NCI-H1092 treated with DMSO at 0.1 percent for 48 hours (cell line): ENCODE measurements at regions not wholly inside any gene's neighbourhood (a gene's known extent, or its start where the extent isn't known, plus 50 kb on each side); places are given as distances from the start of the nearest gene placed in this dataset.

Experiments
- DNase-seq: peaks from one replicate; lab custom pipeline; 2025; lab: John Stamatoyannopoulos, UW

- DNase-seq: no peak
Measured at GRCh38 chr2:173822889-173823542, 142.2 kb downstream of the SP3 start.

- no peak for DNase-seq
Measured at GRCh38 chr2:173823543-173823939, 141.6 kb downstream of the SP3 start.

GRCh38 chr2:173828189-173829142, 136.7 kb downstream of the SP3 start:
- no peak for DNase-seq

GRCh38 chr2:173829727-173830126, 135.4 kb downstream of the SP3 start:
- DNase-seq: no peak

- DNase-seq: no peak
Measured at GRCh38 chr2:173830170-173830569, 135.0 kb downstream of the SP3 start.

- DNase-seq: no peak
Measured at GRCh38 chr2:173831312-173832229, 133.6 kb downstream of the SP3 start.

- no peak for DNase-seq
Measured at GRCh38 chr2:173834141-173834540, 131.0 kb downstream of the SP3 start.

GRCh38 chr2:173835726-173836125, 129.4 kb downstream of the SP3 start:
- no peak for DNase-seq

GRCh38 chr2:173841110-173841509, 124.1 kb downstream of the SP3 start:
- DNase-seq: no peak

GRCh38 chr2:173843526-173843925, 121.6 kb downstream of the SP3 start:
- no peak for DNase-seq

GRCh38 chr2:173851141-173851641, 114.0 kb downstream of the SP3 start:
- no peak for DNase-seq

- no peak for DNase-seq
Measured at GRCh38 chr2:173854141-173854540, 111.0 kb downstream of the SP3 start.

- no peak for DNase-seq
Measured at GRCh38 chr2:173854840-173855239, 110.3 kb downstream of the SP3 start.

GRCh38 chr2:173855661-173856060, 109.5 kb downstream of the SP3 start:
- no peak for DNase-seq
